NCI-H1694 (cell line): ENCODE measurements at regions not wholly inside any gene's neighbourhood (a gene's known extent, or its start where the extent isn't known, plus 50 kb on each side); places are given as distances from the start of the nearest gene placed in this dataset.

Experiments used
- DNase-seq: peaks from one replicate; lab custom pipeline; 2025; lab: John Stamatoyannopoulos, UW

DNA sequence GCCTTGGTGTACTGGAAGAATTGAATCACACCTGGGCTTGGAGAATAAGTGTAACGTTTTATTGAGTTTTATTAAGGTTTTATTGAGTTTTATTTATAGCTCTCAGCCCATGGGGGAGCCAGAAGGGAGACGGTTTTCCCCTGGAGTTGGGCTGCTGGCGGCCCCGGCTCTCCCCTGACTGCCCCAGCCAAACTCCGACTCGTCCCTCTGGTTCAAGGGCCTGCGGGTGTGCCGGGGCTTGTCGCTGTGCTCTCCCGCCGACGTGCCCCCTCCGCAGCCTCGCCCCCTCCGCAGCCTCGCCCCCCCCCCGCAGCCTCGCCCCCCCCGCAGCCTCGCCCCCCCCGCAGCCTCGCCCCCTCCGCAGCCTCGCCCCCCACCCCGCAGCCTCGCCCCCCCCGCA, 326.1 kb upstream of the RTL1 start:
- DNase-seq, result no peak

DNA sequence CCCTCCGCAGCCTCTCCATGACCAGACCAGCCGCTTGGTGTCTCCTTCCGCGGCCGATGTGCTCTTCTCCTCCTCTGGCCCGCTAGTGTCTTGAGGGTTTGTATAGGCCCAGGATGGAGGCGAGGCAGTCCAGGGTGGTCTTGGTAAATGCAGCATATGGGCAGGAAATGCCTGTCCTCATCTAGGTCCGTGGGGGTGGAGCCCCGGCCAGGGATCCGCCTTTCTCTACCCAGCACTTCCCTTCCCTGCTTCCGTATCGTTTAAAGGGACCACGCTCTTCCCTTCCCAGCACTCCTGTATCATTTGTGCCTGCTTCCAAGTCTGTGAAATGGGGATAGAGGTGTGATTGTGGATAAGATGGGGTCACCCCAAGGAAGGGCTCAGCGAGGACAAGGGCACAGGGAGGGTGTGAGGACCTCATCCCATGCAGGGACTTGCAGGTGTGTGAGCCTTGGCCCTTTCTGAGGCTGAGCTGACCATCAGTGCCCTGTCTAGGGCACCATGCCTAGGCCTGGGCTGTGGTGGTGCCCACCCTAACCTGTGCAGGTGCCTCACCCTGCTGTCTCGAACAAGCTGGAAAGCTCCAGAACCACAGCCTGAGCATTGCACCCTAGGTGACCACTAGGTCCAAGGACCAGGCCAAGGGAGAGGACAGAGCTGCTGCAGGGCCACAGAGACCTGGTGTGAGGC, 326.8 kb upstream of the RTL1 start:
- DNase-seq, result no peak

DNA sequence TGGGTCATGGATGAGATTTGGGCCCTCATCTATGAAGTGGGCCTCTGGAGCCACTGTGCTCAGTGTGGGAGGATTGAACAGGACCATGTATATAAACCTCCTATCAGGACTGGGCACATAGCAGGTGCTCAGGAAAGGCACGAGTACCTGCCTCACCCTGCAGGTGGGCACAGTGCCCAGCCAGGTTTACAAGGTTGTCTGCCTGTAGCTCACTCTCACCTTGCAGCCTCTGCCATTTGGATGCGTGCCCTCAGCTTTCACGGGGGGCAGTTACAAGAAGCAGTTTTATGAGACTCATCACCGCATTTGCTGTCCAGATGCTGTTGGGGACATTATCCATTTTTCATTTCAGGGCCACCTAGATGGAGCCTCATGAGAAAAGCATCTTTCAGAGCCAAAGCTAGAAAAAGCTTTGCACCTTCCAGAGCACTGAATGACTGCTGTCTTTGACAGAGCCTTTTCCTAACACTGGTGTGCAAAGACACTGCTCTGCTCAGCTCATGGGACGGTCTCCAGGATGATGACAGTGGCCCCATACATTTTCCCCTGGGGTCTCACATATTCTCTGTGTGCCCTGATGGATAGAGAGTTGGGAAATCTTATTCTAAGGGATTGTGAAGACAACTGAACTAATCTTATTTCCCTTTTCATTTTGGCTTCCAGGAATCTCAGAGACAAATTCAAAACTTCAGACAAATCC, 327.5 kb upstream of the RTL1 start:
- DNase-seq, result no peak

DNA sequence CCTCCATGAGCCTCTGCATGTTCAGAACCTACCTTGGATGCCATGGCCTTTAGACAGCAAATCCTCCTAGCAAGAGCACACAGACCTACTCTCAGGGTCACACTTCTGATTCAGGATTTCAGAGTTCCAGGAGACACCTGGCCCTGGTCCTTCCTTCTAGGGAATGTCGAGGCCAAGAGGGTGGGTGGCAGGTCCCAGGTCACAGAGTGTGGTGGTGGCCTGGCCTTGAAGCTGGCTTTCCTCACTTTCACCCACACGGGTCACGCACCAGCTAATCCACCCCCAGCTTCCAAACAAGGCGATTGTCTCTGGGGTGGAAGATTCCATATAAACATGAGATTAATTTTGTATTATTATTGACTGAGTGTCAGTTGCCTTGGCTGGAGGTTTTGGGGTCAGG, 328.3 kb upstream of the RTL1 start:
- DNase-seq, result no peak

DNA sequence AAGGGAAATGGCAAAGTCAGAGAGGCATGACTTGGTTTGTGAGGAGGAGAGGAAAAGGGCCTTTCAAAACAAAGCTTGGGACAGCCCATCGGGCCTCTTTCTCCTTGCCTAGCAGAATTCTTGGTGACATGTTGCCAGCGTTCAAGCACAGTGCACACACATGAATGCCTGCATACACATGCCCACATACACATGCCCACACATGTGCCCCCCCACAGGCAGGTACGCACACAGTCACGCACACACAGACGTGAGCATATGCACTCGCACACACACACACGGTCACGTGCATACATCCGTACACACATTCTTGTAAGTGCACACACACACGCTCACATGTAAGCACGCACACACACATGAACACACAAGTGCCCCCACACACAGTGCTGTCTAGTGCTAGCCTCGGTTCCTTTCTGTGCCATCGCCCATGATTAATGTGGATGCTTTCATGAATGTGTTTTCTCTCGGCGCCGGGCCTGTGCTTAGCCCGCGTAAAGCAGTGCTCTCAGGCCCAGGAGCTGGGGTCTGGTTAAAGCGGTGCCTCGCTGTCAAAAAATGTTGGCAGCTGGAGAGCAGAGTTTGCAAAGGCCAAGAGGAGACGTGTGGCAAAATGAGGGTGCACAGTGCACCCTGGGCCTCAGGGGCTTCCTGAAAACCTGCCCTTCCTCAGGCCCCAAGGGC, 328.8 kb upstream of the DIO3 start:
- no peak for DNase-seq

DNA sequence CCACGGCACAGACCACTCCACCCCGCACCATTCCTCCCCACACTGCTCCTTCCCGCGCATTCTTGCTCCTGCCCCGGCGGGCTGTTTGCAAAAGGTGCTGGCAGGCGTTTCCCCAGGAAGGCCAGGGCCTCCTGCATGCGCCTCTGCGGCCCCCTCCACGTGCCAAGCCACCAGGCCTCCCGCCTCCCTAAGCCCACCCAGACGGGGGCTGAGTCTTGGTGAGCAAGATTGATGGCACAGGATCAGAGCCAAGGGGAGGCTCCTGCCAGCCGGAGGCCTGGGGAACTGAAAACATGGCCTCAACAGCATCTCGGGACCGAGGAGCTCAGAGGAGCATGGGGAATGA, 328.3 kb upstream of the DIO3 start:
- DNase-seq, result no peak

DNA sequence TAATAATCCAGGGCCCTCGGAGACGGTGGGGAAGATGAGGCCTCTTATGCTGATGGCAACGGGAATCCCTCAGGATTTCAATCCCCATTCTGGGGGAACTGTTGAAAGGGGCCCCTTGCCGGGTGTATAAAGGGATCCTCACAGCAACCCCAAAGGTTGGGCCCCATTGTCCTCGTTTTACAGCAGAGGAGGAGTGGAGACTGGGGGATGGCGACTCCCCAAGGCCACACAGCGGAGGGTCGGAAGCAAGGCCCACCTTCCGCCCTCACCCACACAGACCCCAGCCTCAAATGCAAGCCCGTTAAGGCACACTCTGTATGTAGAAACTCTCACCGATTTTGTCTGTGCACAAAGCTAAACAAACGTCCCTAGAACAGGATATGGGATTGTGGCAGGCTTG, 327.9 kb upstream of the DIO3 start:
- no peak for DNase-seq

DNA sequence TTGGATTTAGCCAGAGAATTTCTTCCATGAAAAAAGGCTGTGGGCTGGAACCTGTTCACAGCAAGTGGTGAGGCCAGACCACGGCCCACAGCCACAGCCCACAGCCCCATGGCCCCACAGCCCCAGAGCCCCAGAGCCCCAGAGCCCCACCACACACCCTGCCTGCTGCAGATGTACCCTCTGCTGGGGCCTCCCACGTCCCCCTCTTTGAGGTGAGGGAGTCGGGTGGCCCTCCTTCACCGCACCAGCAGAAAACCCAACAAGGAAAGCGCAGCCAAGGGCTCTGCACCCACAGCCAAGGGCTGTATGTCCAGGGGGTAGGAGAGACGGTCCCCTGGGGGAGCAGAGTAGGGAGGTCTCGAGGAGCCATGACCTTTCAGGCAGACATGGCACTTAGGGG, 327.5 kb upstream of the DIO3 start:
- DNase-seq, result no peak

DNA sequence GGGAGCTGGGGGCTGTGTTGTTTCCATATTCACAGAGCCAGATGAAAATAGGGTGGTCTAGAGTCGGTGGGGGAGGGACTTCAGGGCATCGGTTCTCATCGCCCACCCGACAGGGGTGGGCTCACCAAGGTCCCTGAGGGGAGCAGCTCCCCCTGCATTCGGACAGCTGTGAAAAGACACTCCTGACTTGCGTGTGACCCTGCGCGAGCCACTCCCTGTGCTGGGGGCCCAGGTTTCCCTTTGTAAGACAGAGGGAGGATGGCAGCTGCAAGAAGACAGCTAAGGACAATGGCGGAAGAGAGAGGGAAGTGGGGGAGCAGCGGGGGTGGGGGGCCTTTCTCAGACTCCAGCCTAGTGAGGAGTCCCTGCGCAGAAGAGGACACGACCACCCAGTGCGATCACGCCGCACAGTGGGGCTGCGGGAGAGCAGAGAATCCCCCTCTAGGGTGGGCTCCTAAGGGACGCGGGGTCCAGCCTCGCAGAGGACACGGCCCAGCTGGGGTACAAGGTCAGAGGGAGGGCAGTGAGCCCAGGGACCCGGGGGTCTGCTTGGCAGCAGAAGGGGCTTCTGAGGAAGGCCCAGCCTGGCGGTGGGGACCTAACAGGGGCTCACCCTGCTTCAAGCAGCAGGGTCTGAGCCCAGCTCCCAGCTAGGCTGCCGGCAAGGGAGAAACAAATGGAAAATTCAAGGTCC, 326.9 kb upstream of the DIO3 start:
- DNase-seq, result no peak

DNA sequence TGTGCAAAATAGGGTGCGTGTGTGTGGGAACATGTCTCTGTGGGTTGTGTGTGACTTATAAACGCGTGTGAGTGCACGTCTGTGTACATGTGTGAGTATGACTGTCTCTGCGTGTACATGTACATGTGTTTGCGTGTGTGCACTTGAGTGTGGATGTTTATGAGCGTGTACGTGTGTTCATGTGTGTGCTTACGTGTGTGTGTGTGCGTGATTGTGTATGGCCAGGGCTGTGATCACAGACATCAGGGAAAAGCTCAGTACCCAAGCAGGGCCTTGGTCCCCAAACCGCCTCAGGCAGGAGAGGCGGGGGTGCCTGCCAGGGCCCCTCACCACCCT, 326.3 kb upstream of the DIO3 start:
- DNase-seq, result no peak

DNA sequence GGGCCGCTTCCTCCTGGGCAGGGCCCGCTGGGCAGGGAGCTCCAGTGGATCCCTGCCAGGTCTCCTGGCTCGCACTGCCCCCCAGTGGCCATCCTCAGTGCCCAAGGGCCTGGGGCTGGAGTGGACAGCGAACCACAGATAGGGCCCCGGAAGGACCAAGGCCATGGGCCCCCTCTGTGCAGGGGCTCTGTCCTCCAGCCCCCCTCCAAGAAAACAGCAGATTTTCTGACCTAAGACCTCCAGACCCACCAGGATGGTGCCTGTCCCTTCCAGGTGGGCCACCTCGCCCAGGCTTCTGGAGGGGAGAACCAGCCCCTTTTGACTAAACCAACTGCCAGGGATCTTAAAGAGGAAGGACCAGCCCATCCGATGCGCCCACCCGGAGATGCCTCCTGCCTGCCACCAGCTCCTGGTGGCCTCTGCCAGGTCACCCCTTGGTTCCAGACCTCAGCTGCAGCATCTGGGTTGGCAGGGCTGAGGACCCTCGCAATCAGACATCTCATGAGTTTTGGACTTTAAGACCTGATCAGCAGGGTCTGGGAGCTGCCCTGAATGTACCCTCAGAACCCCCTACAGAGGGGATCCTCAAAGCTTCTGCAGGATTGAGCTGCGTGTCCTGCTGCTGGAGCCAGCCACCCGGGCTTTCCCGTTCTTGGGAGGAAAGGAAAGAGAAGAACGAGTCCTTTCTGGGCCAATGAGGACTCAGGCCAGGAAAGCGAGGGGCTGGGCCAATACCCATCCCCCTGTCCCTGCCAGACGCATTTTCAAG, 325.8 kb upstream of the DIO3 start:
- DNase-seq, result peak; percentile 45

DNA sequence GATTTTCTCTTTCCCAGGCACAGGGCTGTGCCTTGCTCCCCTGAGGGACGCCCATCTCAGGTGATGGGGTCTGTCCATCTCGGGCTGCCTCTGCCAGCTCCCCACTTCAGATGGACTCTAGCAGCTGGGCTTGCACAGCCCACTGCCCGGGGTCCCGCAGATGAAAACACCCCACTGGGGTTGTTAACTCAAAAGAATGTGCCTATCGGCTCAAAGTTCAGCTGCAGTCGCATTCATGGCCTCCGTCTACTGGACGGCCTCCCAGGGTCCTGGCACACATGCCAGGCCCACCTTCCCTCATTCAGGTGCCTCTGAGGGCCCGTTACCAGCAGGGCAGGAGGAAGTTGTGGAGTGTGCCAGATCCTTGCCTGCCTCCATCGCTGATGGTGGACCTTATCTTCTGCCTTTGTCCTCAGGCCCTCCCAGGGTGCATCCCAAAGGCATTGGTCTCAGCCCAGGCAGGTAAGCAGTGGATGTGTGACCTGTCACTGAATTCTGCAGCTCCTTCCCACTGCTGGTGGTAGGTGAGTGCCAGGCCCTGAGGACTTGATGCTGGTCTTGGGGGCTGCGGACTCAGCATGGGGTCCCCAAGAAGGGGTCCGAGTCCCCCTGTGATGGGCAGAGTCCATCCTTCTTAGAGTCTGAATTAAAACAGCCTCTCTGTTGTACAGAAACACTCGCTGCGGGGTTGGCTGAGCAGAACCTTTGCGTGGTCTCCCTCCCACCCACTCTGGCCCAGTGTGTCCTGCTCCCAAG, 324.6 kb upstream of the DIO3 start:
- no peak for DNase-seq

DNA sequence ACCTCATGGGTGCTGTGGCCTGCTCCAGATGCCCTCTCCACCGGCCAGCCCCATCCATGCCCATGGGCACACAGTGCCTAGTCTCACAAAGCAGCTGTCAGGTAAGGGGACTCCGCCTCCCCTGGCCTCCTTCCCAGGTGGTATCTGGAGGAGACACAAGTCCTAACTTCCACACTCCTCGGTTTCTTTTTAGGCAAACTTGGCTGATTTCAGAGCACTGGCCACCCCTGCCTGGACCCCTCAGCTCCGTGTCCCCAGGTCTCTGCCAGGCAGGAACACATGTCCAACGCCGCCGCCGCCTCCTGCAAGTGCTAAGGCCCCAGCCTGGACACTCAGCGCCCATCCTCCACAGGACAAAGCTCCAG, 324.1 kb upstream of the DIO3 start:
- no peak for DNase-seq

DNA sequence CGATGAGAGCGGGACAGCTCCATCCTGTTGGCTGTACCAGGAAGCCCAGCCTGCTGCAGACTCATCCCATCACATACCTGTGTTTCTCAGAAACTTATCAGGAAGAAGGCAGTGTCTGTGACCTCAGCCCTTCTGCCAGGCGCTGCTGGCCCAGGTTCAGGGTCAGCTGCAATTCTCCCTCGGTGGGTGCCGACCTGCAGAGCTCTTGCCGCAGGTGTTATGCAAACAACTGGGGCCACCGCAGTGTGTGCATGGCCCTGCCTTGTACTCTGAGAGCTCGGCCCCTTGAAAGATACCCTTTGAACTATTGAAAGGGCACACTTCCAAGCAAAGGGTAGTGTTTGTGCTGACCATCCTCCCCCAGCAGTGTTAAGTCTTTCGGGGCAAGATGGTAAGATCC, 322.2 kb upstream of the DIO3 start:
- no peak for DNase-seq

DNA sequence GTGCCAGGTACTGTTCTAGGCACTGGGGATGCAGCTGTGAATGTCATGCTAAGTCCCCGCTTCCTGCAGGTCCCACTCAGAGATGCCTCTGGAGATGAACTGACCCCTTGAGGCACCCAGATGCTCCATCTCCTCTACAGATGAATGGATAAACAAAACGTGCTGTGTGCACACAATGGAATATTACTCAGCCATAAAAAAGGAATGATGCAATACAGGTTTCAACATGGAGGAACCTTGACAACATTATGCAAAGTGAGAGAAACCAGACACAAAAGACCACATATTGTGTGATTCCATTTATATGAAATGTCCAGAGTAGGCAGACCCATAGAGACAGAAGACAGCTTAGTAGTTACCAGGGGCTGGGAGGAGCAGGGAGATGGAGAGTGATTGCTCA, 320.1 kb upstream of the DIO3 start:
- DNase-seq, result no peak

DNA sequence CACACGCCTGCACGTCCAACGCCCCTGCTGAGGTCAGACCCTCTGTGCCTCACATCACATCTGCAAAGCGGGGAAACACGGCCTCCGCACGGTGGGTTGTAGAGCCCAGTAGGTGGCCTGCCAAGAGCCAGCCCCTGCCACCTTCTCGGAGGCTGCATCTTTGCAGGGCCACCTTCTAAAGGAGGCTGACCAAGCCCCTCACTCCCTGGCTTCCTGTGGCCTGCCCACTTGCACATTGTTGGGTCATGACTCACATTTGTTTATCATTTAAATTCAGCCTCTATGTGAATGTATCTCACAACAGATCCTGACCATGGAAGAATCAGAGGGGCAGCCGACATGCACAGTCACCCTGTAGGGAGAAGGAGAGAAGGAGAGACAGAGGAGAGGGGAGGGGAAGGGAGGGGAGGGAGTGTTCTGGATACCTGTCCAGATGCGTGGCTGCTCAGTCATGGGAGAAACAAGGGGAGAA, 319.5 kb upstream of the DIO3 start:
- DNase-seq, result no peak

DNA sequence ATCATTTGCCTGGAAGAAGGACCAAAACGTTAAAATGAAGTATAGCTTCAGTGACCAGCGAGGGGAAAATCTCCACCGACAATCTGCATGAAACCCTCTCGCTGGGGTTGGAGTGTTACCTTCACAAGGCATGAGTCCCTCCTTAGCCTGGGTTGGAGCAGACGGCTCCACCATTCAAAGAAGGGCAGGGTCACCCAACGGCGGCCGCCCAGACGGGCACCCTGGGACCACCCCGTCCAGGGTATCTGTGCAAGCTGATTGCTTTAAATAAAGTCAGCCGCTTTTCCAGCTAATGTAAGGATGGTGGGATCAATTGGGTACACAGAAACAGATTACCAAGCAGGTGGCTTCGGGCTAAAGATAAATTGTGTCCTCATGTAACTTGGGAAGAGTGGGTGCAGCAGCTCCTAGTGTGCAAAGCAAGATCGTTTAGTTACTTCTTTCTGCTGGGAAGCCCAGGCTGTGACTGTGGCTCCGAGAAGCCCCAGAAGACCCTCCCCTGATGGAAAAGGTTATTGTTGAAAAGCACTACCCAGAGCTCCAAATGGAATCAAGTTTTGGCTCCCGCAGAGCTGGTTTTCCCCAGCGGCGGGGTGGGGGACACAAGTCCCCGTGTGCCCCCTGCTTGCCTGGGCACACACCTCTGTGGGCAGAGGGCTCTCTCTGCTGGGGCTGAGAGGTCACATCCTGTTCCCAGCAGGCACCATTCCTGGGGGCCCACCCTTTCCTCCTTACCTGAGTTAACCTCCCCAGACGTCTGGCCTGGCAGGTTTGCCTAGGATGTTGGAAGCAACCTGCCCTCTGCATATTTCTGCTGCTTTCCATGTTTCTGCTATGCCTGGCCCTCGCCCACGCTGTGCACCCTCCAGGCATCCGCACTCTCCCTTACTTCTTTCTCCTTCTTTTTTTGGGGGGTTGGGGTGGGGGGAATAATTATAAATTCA, 318.6 kb upstream of the DIO3 start:
- DNase-seq, result no peak

DNA sequence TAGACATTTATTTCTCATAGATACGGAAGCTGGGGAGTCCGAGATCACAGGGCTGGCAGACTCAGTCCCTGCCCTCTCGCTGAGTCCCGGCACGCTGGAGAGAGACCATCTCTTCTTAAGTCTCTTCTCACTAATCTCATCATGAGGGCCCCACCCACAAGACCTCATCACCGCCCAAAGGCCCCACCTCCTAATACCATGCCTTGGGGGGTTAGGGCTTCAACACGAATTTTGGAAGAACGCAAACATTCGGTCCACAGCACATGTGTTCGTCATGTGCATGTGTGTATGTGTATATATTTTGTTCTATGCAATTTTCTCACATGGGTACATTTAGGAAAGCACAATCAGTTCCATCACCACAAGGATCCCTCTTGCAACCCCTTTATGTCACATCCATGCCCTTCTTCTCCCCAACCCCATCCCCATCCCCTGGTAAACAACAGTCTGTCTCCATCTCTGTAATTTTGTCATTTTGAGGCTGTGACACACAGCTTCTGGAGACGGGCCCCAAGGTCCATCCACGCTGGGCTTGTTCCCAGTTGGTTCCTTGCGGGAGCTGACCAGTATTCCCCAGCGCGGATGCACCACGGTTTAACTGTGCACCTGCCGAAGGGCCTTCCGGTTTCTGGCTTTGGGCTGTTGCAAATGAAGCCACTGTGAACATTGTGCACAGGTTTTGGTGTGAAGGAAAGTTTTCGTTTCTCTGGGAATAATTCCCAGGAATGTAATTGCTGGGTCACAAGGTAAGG, 317.5 kb upstream of the DIO3 start:
- DNase-seq, result no peak
